Non-pigmented ciliary epithelial cell (primary cell): ENCODE measurements at regions not wholly inside any gene's neighbourhood (a gene's known extent, or its start where the extent isn't known, plus 50 kb on each side); places are given as distances from the start of the nearest gene placed in this dataset.
A peak's percentile ranks its signal among the peaks of the same experiment; 100 is the strongest.

Experiments used
- DNase-seq: peaks from one replicate; pipeline ENCODE4 v3.0.0-alpha.2; 2010; ENCODE audit warnings: low read depth

DNA sequence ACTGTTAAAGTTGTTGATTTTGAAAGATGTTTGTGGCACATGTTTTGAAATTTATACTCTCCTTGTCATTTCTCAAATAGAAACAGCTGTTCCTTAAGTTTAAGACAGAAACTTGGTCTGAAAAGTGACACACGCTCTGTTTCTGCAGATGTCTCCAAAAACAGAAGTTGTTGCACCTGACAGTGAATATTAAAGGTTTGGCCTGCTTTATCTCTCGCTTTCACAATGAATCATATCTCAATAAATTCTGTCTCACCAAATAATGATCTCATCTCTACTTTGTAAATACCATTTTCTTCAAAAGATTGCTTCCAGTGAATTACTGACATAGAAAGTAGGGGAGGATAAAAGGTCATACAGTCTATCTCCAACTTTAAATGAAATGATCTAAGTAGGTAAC lies 294.9 kb upstream of the SYT4 start:
- DNase-seq = no peak

DNA sequence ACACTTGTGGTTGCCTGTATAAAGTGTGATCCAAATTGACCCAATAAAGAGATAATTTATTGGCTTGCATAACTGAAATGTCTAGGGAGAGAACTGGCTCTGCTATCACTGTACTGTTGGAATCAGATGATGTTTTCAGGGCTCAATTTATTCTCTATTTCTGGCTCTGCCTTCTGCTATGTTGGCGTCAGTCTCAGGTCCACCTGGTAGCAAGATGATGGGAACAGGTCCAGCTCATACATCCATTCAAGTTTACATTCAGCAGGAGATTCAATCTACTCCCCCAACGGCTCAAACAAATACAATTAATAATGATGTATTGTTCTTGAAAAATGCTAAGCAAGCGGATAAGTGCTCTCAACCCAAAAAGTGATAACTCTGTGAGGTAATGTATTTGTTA lies 297.7 kb upstream of the SYT4 start:
- DNase-seq = no peak

DNA sequence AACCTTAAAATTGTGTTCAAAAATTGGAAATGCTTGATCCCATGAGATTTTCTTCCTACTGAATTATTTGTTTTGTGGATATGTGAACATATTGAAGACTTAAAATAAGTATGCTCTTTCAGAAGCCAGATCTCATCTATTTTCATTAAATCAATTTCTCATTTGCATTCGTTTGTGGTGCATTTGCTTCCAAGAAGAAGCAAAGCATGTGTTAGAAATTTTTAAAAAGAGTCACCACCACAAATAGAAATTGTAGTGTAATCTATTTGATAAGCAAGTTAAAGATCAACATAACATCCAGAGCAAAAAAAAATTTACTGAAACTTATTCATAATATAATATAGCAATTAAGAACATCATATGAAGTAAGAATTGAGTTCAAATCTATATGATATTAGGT lies 300.9 kb upstream of the SYT4 start:
- DNase-seq = no peak

DNA sequence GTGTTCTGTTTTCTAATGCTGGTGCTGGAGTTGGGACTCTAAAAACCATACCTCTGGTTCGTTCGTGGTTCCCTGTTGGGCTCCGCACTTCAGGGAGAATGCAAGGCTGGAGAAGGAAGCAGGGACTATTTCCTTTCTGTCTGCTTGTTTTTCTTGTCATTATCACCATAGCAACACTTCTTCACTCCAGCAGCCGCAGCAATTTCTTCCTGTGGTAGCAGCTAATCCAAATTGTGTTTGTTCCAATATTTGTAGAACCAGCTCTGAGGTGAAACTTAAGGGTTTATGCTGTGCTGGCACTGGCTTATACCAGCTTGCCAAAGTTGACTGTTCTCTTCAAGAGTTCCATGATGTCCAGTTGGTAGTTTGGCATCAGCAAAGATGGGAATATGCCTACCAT lies 301.4 kb upstream of the SYT4 start:
- no peak for DNase-seq

DNA sequence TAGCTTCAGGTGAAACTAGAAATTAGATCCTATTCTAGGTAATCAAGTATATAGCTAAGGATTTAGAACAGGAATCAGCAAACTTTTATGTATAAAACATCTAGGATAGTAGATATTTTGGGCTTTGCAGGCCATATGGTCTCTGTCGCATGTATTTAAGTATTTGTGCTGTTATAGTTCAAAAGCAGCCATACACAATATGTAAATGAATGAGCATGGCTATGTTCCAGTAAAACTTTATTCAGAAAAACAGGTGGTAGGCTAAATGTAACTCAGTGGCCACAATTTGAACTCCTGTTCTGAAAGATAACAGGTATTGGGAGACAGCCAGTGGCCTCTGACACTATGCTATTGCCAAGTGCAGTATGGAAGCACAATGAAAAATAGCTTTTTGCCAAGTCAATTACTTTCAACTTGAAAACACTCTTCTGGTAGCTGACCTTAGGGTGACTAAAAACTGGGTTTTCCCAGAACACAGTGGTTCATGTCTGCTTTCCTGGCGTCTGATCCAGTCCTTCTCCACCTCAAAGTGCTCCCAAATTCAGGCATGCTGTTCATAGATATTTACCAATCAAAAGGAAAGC lies 304.7 kb upstream of the SYT4 start:
- DNase-seq = no peak

DNA sequence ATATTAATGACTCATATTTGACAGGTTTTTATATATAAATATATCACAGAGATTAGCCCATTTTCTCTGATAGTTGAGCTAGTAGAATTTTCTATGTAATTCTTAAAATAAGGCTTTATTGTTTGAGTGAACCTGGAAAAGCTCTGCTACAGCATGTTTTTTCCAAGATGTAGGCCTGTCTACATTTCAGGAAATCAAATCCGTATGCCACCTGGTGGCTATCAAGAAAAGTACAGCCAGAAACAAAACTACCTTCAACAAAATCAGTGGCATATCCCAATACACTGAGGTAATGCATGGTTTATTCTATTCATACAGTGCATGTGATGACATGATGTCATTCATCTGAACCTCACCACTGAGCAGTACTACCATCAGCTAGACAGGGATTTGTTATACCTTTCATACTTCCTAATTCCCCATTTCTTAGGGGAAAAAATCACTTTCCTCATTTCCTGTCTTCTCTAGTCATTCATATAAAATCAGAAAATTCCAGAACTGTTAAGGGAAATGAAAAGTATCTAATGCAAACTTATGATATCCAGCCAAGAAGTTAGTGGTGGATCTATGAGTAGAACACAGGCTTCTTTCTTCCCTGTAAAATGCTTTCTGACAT lies 310.4 kb upstream of the SYT4 start:
- DNase-seq = peak; percentile 20

DNA sequence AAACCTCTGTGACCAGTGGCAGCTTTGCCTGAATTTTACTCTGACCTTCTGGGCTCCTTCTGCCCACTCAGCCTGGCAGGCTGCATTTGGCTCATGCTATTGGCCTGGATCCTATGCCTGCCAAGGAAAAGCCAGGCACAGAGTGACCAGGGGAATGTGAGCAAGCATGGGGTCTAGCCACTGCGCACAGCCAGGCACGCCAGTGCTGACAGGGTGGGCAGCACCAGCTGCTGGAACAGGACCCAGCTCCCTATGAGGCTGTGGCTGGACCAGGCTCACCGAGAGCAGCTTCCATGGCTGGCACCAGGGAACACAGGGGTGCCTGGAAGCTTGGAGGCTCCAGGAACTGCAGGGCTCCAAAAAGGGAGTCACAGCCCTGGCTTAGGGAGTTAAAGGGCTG lies 311.5 kb upstream of the SYT4 start:
- no peak for DNase-seq

DNA sequence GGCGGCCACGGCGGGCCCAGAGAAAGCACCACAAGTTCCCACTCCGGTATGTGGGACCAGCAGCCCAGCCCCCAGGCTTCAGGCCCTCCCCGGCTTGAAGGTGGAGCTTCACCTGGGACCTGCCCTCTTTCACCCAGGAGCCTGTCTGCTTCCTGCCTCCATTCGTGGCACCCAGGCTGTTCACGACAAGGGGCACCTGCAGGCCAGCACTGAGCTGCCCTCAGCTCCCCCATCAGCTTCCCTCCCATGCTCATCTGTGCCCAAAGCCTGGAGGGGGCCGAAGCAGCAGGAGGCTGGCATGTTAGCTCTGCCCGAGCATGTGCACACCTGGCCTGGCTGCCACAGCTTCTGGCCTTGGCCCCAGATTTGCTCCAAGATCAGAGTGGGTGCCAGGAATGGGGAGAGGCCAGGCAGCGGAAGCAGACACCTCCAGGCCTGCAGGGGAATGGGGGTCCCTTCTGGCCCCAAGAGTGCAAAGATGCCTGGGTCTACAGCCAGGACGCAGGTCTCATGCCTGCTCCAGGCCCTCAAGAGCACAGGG lies 312.4 kb upstream of the SYT4 start:
- no peak for DNase-seq

DNA sequence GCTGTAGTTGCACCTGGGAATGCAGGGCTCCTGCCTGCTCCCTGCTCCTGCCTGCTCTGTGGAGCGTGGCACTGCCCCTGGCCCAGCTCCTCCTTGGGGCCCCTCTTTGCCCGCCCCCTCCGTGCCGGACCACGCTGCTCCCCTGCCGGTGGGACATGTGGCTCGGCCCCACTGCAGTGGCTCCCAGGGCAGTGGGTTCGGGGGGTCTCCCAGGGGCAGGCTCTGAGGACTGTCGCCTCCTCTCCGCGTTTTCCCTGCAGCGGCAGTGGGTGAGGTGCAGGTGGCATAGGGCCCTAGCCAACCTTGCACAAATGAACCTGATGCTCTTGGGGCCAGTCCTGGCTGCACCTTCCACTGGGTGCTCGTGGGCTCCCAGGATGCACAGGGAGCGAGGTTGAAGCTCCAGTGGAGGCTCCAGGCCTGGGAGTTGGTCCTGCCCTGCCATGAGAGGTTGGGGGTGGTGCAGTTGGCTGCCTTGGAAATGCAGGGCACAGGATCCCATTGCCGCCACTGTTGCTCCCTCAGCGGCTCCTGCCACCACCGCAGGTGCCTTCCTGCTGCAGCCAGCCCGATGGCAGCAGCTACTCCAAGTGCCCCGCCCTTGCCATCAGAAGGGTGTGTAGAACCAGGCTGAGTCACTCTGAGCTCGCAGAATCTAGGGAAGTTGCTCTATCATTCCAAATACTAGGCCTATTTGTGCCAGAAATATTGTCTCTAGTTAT lies 313.1 kb upstream of the SYT4 start:
- DNase-seq = no peak

DNA sequence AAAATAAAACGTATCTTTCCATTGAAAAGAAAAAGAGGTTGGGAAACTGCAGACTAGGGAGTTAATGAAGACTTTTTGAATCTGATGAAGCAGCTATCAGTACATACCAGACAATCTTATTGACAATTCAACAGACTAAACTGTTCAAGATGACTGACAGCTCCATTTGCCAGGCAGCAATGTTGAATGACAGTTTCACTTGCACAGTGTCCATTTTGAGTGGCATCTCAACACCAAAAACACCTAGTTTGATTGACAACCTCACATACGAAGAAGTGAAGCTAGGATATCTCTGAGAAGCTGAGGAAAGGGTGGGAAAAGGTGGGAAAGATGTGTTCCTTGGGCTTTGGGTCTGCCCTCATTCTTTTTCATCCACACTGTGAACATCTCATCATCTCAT lies 315.0 kb upstream of the SYT4 start:
- no peak for DNase-seq

DNA sequence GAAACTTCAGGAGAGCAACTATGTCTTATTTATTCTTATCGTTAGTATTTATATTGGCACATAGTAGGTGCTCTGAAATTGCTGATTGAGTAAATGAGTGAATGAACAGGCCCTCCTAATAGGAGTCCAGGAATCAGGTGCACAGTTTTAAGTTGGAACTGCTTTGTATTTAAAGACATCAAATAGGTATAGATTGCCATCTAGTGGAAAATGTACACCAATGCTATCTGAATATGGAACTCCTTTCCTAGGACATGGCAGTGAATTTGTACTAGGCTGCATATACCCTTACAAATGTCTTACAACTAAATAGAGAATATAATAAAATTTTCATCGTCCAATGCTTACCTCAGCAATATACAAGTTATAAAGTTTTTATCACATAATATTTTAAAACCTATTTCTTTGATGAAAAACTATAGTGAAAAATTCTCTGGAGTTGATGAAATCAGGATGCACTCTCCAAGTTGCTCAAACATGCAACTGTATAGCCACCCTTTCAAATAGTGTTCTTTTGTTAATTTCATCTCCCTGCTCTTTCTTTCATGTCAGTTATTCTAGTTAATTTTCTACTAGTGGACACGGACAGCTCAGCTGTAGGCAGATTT lies 318.9 kb upstream of the SYT4 start:
- no peak for DNase-seq

DNA sequence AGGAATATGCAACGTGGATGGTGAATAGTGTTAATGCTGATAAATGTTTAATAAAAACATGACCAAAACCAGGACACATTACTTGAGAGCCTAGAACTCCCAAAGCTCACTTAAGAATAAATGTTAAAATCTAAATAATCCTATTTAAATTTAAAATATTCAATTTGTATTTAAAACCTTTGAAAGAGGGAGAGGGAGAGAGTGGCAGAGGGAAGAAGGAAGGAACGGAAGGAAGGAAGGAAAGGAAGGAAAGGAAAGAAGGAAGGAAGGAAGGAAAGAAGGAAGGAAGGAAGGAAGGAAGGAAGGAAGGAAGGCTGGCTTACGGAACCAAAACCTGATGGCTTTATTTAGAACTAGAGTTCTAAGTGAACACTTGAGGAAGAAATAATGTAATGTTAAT lies 324.1 kb upstream of the SYT4 start:
- no peak for DNase-seq

DNA sequence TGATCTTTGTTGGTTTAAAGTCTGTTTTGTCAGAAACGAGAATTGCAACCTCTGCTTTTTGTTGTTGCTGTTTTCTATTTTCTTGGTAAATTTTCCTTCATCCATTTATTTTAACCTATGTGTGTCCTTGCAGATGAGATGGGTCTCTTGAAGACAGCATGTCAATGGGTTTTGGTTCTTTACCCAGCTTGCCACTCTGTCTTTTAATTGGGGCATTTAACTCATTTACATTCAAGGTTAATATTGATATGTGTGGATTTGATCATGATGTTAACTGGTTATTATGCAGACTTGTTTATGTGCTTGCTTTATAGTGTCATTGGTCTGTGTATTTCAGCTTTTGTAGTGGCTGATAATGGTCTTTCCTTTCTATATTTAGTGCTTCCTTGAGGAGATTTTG lies 327.9 kb upstream of the SYT4 start:
- no peak for DNase-seq

DNA sequence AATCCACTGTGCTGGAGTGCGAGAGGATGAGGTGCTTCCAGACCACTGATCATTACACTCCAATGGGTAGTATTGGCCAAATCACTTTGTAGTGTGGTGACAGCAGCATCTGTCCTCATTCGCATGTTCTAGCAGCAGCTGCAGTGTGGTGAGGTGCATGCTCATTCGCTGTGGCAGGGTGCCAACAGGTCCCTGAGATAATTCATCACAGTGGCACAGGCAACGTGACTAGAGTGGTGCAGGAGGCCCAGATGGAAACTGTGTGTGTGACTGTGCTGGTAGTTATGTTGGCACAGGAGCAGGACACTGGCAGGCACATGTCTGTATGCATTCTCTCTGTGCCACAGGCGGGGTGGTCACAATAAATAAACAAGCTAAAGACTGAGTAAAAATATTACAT lies 329.5 kb upstream of the SYT4 start:
- DNase-seq = no peak

DNA sequence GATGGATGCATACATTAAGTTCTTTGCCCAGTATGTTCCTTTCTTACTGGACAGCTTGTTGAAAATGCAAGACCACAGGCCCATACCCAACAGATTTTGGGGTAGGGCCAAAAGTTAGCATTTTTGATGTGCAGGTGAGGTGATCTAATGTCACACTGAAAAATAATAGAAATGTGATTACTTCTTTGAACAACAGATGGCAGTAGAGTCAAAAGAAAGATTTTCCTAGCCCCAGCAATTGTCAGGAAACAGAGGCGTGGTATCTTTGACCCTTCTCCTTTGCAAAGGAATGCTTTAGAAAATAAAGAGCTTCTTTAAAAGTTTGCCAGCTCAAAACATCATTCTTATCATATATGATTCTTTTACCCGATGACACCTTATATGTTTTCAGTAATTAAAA lies 343.6 kb upstream of the SYT4 start:
- DNase-seq = no peak

DNA sequence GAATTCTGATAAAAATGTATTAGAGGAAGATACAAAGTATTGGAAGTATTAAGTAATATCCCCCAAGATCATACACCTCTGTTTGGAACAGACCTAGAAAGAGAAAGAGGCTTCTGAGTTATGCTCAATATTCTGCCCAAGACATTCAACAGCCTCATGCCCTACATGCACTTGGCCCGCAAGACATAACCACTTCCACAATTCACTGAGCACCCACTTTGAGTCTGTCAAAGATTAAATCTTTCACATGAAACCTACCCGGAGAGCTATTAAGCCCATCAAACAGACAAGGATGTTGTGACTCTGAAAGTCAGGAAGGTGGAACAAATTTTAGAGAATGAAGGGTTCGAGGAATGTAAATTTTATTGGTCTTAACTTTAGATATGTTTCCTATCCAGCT lies 344.7 kb upstream of the SYT4 start:
- DNase-seq = no peak

DNA sequence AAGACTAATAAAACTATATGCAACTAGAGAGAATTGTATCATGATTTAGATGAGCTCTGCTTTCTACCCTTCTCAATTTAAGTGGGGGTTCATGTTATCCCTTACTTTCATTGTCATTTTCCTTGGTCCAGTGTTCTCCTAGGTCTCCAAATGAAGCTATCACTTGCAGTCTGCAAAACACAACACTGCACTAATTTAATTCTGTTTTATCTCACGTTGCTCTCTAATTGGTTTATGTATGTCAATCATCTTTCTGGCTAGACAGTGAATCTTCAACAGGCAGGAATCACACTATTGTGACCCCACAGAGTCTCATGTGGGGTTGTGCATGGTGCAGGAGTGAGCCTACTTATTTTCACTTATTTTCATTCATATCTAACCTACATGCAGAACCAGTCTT lies 348.3 kb upstream of the SYT4 start:
- no peak for DNase-seq

DNA sequence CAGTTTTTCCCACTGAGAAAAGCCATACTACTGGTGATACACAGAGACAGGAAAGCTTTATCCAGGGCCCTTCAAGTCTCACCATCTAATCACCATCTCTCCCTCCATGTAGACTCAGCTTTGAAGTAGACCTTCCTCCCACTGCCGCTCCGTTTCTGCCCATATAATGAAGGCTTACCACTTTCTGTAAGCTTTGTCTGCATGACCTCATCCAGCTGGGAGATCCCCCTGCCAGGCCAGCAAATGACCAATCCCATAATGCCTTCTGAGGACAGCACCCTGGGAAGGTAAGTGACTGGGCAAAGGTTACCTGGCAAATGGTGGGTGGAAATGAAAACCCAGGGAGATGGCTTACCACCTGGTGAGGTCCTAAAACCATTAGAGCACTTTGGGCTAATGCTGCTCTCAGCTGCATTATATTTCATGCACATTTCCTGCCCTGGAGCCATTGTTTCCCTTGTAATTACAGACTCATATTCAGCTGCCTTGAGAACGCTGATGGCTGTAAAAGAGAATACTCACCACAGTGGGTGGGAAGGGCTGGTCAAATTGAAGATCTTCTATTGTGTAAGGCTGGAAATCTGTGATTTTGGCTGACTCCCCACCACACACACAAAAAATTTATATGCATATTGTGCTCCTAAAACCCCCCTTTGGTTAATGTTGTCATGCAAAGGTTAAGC lies 350.7 kb upstream of the SYT4 start:
- DNase-seq = no peak

DNA sequence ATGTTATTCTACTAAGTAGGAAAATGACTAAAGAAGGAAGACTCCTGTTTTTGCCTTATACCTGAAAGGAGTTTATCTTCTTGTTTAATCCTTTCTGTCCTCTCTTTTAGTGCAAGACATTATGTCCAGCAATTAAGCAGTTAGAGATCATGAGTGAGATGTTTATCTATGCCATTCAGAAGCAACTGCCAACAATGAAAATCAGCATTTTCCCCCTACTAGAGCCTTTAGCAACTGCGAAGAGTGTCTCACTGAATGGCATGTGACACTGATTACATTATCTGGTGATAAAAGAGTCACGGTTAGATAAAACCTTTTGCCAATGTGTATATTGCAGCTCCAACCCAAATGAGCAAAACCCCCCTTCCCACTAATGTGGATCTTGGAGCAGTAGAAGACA lies 357.7 kb upstream of the SYT4 start:
- DNase-seq = no peak

DNA sequence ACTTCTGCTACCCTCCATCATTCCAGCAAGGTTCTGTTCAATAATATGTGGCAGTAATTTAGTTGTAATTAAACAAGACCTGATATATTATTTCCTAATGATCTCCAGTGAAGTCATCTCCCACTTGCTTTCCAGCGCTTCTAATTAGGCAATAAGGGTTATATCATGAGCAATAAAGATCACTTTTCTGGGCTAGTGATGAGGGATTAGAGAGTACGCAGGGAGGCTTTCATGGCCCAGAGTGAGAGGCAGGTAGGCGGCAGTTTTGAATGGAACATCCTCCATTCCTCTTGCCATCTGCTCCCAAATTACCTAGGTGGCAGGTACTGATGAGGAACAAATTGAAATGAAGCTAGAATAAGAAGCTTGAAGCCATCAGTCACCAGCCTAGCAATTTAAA lies 358.1 kb upstream of the SYT4 start:
- no peak for DNase-seq

DNA sequence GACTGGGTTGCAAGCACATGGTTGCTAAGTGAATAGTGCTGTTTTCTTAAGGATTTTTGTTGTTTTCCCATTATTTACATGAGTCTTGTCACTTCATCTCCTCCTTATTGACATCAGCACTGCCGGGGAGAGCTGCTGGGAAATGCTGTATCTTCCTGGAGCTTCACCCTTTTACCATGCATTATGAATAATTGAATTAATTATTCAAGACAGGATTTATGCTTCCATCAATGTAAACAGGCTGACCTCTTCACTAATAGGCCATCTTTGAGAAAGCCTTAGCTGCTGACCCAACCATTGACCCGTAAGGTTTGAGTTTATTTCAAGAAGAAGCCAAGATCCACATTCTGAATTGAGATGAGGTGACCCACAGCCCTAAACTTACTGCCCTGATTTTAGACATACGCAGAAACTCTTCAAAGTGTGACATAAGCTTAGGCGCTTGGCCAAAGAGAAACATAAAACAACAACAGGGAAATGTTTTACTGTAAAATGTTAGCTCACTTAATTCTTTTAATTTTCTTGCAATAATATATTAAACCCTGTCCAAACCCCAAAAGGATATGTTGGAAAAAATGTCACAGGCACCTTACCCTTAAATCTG lies 365.5 kb upstream of the SYT4 start:
- no peak for DNase-seq

DNA sequence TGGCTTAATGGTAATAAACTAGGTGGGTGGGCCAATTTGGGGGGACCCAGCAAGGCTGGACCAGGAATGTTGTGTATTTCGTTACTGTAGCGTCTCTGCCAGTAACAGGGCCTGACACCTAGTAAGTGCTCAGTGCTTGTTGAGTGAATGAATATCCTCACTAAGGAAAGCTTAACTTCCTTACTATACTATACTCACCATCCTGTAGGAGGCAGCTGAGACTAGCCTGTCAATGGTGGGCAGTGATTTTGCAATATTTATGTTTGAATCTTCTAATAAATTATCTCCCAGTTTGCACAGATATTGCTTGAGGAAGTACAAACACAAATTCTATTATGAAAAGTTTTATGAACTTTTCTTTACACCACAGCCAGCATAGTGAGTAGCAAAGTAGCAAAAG lies 370.7 kb upstream of the SYT4 start:
- no peak for DNase-seq
